Esophagus mucosa (tissue), 1 donor: ENCODE measurements at regions not wholly inside any gene's neighbourhood (a gene's known extent, or its start where the extent isn't known, plus 50 kb on each side); places are given as distances from the start of the nearest gene placed in this dataset.
"Not testable (repeated sequence)": the region's sequence is repeated elsewhere in the genome, so short reads cannot be mapped to it uniquely, and the experiment has no call there.

Experiments
- ATAC-seq: fragments of 200-7000 bp; cut with Tn5 transposase; one replicate; pipeline ENCODE4 v1.9.1; 2020
- donor health status: DM: yes; HTN: yes; CAD: no.

GRCh38 chr9:79403495-79403894 is 168.3 kb upstream of the TLE4 start:
- no peak for ATAC-seq

GRCh38 chr9:79408200-79408599 is 163.6 kb upstream of the TLE4 start:
- no peak for ATAC-seq

GRCh38 chr9:79408617-79409016 is 163.1 kb upstream of the TLE4 start:
- ATAC-seq, result no peak

GRCh38 chr9:79409182-79409823 is 162.5 kb upstream of the TLE4 start:
- no peak for ATAC-seq

GRCh38 chr9:79425840-79426239 is 145.9 kb upstream of the TLE4 start:
- no peak for ATAC-seq

GRCh38 chr9:79428422-79428821 is 143.3 kb upstream of the TLE4 start:
- ATAC-seq, result no peak

- ATAC-seq, result no peak
These were observed 141.1 kb upstream of the TLE4 start for GRCh38 chr9:79430619-79431018.

GRCh38 chr9:79431019-79431679 is 140.6 kb upstream of the TLE4 start:
- ATAC-seq, result no peak

- ATAC-seq, result no peak
These were observed 139.3 kb upstream of the TLE4 start for GRCh38 chr9:79432485-79432884.

- ATAC-seq, result no peak
These were observed 138.1 kb upstream of the TLE4 start for GRCh38 chr9:79433703-79434102.

GRCh38 chr9:79439221-79439620 is 132.5 kb upstream of the TLE4 start:
- ATAC-seq, result not testable (repeated sequence)

GRCh38 chr9:79446523-79447307 is 125.0 kb upstream of the TLE4 start:
- no peak for ATAC-seq

- no peak for ATAC-seq
These were observed 124.5 kb upstream of the TLE4 start for GRCh38 chr9:79447308-79447605.

- ATAC-seq, result no peak
These were observed 124.0 kb upstream of the TLE4 start for GRCh38 chr9:79447762-79448161.

GRCh38 chr9:79452265-79452664 is 119.5 kb upstream of the TLE4 start:
- no peak for ATAC-seq

GRCh38 chr9:79461712-79462111 is 110.1 kb upstream of the TLE4 start:
- no peak for ATAC-seq

GRCh38 chr9:79465156-79465555 is 106.6 kb upstream of the TLE4 start:
- ATAC-seq, result no peak

GRCh38 chr9:79469164-79469563 is 102.6 kb upstream of the TLE4 start:
- no peak for ATAC-seq

GRCh38 chr9:79470954-79471353 is 100.8 kb upstream of the TLE4 start:
- no peak for ATAC-seq

GRCh38 chr9:79471580-79472543 is 99.9 kb upstream of the TLE4 start:
- no peak for ATAC-seq

GRCh38 chr9:79473704-79474103 is 98.1 kb upstream of the TLE4 start:
- no peak for ATAC-seq

- ATAC-seq, result no peak
These were observed 94.4 kb upstream of the TLE4 start for GRCh38 chr9:79477241-79477840.
